ENCODE measurements at regions not wholly inside any gene's neighbourhood (a gene's known extent, or its start where the extent isn't known, plus 50 kb on each side); places are given as distances from the start of the nearest gene placed in this dataset.

- no peak for TF ChIP-seq CTCF (IDR thresholded peaks at IDR 0.05; ENCODE audit: extremely low read depth in 1 of 2, insufficient read depth in 1 of 2, low read depth in 1 of 2, low read length in 2 of 2)
- no peak for TF ChIP-seq POLR2AphosphoS5 (IDR thresholded peaks at IDR 0.05; ENCODE audit: insufficient read depth, low read depth, low read length)
- TF ChIP-seq EZH2 (IDR thresholded peaks at IDR 0.05; ENCODE audit: borderline replicate concordance, low read depth, low read length, severe bottlenecking) = no peak
- TF ChIP-seq POLR2A (IDR thresholded peaks at IDR 0.05; ENCODE audit: low read depth, low read length) = no peak
- TF ChIP-seq FOS (IDR thresholded peaks at IDR 0.05; ENCODE audit: borderline replicate concordance, insufficient read depth, low read length) = no peak
- TF ChIP-seq MYC (IDR thresholded peaks at IDR 0.05; ENCODE audit: low read depth, low read length) = no peak
- no peak for TF ChIP-seq MAX (IDR thresholded peaks at IDR 0.05; ENCODE audit: insufficient read depth, insufficient read length)
These were observed 62.7 kb upstream of the TANC1 start for GRCh38 chr2:158905784-158906183.

Data from endothelial cell of umbilical vein (primary cell).